Panc1 (cell line): ENCODE measurements at regions not wholly inside any gene's neighbourhood (a gene's known extent, or its start where the extent isn't known, plus 50 kb on each side); places are given as distances from the start of the nearest gene placed in this dataset.

Experiments used
- ATAC-seq: fragments of 200-7000 bp; cut with Tn5 transposase; 2 replicates; pipeline ENCODE4 v1.9.1; 2020; ENCODE audit warnings: mild to moderate bottlenecking, moderate library complexity
- BruUV-seq: library from RNA; stranded (reverse); fragments of 400-500 nt; replicated peaks from 2 replicates; lab custom pipeline; 2021; lab: Mats Ljungman, UMichigan
- CTCF ChIA-PET: fragments of 300-600 bp; sonication (Branson Sonifier 250); formaldehyde crosslinking; loops from one replicate; lab custom pipeline; 2022; ENCODE audit warnings: antibody characterized with exemption; lab: Charles Lee
- POLR2A ChIA-PET: fragments of 300-600 bp; sonication (Branson Sonifier 250); formaldehyde crosslinking; loops from one replicate; lab custom pipeline; 2022; ENCODE audit warnings: antibody characterized with exemption; lab: Charles Lee
- DNase-seq: peaks from one replicate; pipeline ENCODE4 v3.0.0-alpha.2; 2010; ENCODE audit warnings: low read depth, low spot score
- H3K27ac ChIP-seq: 2 replicates; pipeline ENCODE4 v1.5.1; 2011; ENCODE audit warnings: mild to moderate bottlenecking, low read length, inconsistent platforms
- H3K27me3 ChIP-seq: fragments of 200-500 bp; sonication (Bioruptor generic); 2 replicates; pipeline ENCODE4 v1.6.0; 2014; ENCODE audit warnings: low read length, inconsistent platforms; ENCODE audit not compliant: control insufficient read depth, insufficient read depth
- H3K36me3 ChIP-seq: fragments of 200-500 bp; sonication (Bioruptor generic); 2 replicates; pipeline ENCODE4 v1.5.1; 2014; ENCODE audit warnings: inconsistent platforms, mild to moderate bottlenecking, low read length, moderate library complexity; ENCODE audit not compliant: control insufficient read depth, insufficient read depth
- H3K4me1 ChIP-seq: 2 replicates; pipeline ENCODE4 v1.5.1; 2011; ENCODE audit warnings: inconsistent platforms, mild to moderate bottlenecking, low read length, moderate library complexity; ENCODE audit not compliant: control insufficient read depth, insufficient read depth
- H3K4me3 ChIP-seq, 2 experiments: 2 replicates each; pipeline ENCODE4 v1.5.1; 2011 to 2012; ENCODE audit warnings: low read depth in 2 of 2, low read length in 2 of 2, mild to moderate bottlenecking in 2 of 2, inconsistent platforms in 1 of 2, moderate library complexity in 1 of 2
- H3K9me3 ChIP-seq: fragments of 200-500 bp; sonication (Bioruptor generic); 2 replicates; pipeline ENCODE4 v1.5.1; 2014; ENCODE audit warnings: low read depth, mild to moderate bottlenecking, inconsistent platforms, low read length, moderate library complexity; ENCODE audit not compliant: control insufficient read depth, insufficient read depth
- POLR2AphosphoS5 ChIP-seq: IDR thresholded peaks from 2 replicates; pipeline ENCODE4 v1.6.1; 2012; ENCODE audit warnings: mild to moderate bottlenecking, low read depth, low read length, moderate library complexity
- SIN3A ChIP-seq: IDR thresholded peaks from 2 replicates; pipeline ENCODE4 v1.6.1; 2012; ENCODE audit warnings: low read depth, mild to moderate bottlenecking, low read length, moderate library complexity, borderline replicate concordance; ENCODE audit not compliant: insufficient read depth
- TCF7L2 ChIP-seq: IDR thresholded peaks from 2 replicates; pipeline ENCODE4 v1.6.1; 2011; ENCODE audit warnings: mild to moderate bottlenecking, low read depth, low read length, inconsistent platforms
- in situ Hi-C: cut with HindIII; loops from 2 replicates; pipeline ENCODE4 v1.10.0; 2016; ENCODE audit warnings: low sequenced_read_pairs, low pct_unique_long_range_greater_than_20kb
- intact Hi-C: fragments of 100-400 bp; cut with micrococcal nuclease; formaldehyde crosslinking; loops from one replicate; pipeline ENCODE4 v1.10.0; 2022; ENCODE audit not compliant: unreplicated experiment
- TF ChIP-seq, protein P1 (sequence below): fragments of 450-650 bp; IDR thresholded peaks from 2 replicates; pipeline ENCODE4 v1.5.1; 2017; ENCODE audit warnings: mild to moderate bottlenecking
- TF ChIP-seq, protein P2 (sequence below), 2 experiments: IDR thresholded peaks; 2 replicates each; pipeline ENCODE4 v1.6.1; 2011 to 2012; ENCODE audit warnings: low read depth in 2 of 2, control low read depth in 1 of 2, low read length in 1 of 2, mild to moderate bottlenecking in 1 of 2, moderate library complexity in 1 of 2; ENCODE audit not compliant: insufficient read depth in 1 of 2

DNA sequence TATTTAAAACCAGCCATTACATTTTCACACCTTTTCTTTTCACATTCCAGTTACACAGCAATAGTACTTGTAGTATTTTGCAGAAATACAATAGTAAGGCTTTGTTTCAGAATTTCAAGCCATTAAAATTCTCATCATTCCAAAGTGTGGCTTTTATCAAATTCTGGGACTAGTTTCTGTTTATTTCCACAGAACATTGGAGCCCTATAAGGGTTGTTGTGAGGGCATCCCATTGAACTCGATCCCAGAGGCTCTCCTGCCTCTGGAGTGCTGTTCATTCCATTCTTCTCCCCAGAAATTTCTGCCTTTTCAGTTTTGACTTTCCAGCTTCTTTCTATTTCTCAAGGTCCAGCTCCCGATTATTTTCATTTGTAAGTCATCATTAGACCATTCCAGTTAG lies 645.5 kb downstream of the ADGRL2 start:
- TF ChIP-seq, protein P1, sequence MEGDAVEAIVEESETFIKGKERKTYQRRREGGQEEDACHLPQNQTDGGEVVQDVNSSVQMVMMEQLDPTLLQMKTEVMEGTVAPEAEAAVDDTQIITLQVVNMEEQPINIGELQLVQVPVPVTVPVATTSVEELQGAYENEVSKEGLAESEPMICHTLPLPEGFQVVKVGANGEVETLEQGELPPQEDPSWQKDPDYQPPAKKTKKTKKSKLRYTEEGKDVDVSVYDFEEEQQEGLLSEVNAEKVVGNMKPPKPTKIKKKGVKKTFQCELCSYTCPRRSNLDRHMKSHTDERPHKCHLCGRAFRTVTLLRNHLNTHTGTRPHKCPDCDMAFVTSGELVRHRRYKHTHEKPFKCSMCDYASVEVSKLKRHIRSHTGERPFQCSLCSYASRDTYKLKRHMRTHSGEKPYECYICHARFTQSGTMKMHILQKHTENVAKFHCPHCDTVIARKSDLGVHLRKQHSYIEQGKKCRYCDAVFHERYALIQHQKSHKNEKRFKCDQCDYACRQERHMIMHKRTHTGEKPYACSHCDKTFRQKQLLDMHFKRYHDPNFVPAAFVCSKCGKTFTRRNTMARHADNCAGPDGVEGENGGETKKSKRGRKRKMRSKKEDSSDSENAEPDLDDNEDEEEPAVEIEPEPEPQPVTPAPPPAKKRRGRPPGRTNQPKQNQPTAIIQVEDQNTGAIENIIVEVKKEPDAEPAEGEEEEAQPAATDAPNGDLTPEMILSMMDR, result no peak
- no peak for TF ChIP-seq TCF7L2
- TF ChIP-seq, protein P2, sequence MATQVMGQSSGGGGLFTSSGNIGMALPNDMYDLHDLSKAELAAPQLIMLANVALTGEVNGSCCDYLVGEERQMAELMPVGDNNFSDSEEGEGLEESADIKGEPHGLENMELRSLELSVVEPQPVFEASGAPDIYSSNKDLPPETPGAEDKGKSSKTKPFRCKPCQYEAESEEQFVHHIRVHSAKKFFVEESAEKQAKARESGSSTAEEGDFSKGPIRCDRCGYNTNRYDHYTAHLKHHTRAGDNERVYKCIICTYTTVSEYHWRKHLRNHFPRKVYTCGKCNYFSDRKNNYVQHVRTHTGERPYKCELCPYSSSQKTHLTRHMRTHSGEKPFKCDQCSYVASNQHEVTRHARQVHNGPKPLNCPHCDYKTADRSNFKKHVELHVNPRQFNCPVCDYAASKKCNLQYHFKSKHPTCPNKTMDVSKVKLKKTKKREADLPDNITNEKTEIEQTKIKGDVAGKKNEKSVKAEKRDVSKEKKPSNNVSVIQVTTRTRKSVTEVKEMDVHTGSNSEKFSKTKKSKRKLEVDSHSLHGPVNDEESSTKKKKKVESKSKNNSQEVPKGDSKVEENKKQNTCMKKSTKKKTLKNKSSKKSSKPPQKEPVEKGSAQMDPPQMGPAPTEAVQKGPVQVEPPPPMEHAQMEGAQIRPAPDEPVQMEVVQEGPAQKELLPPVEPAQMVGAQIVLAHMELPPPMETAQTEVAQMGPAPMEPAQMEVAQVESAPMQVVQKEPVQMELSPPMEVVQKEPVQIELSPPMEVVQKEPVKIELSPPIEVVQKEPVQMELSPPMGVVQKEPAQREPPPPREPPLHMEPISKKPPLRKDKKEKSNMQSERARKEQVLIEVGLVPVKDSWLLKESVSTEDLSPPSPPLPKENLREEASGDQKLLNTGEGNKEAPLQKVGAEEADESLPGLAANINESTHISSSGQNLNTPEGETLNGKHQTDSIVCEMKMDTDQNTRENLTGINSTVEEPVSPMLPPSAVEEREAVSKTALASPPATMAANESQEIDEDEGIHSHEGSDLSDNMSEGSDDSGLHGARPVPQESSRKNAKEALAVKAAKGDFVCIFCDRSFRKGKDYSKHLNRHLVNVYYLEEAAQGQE (IDR thresholded peaks at IDR 0.05; ENCODE audit: insufficient read depth in 1 of 2, low read depth in 2 of 2, low read length in 1 of 2), result no peak
- no peak for TF ChIP-seq POLR2AphosphoS5
- TF ChIP-seq SIN3A, result no peak
- Histone ChIP-seq H3K4me3 (no peak overlapping the region), H3K27me3 (no peaks in the 10 kb centered on the region), H3K4me1 (no peaks in the 10 kb centered on the region), H3K36me3 (no peaks in the 10 kb centered on the region), H3K27ac (no peak overlapping the region), H3K9me3 (0 out of 2 replicates have a peak, but pooled peaks cover 6% of the 10 kb centered on the region)
- in situ Hi-C loops (no loop called here), intact Hi-C loops (no loop called here)
- POLR2A ChIA-PET, result no interaction called here
- CTCF ChIA-PET, result interaction anchor here (0.6 kb wide), 1 partner anchor 1411 kb away, joined by 3 read pairs; no protein-coding TSS in a partner anchor
- DNase-seq (no peak), ATAC-seq (no peak)
- no TSS peak for BruUV-seq

DNA sequence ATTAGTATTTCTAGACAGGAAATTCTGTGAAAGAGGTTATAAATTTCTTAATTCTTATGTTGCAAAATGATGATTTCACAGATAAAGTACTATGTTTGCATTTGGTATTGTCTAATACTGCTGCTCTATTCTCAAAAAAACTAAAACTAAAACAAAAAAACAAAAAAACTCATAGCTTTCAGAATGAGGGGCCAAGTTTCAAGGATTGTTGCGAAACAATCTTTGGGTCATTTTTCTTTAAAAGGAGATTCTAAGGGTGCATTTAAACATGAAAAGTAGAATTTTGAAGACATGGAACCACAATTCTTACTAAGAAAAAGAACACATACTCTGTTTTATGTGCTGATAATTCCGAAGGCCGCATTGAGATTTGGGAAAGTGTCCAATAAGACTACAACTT lies 645.1 kb downstream of the ADGRL2 start:
- ChIA-PET CTCF (interaction anchor here (0.6 kb wide), 1 partner anchor 1411 kb away, joined by 3 read pairs; no protein-coding TSS in a partner anchor), POLR2A (no interaction called here)
- 0 out of 2 replicates have a peak, but pooled peaks cover 6% of the 10 kb centered on the region for H3K9me3 ChIP-seq
- intact Hi-C loops (no loop called here), in situ Hi-C loops (no loop called here)
- H3K36me3 ChIP-seq, result no peaks in the 10 kb centered on the region
- ATAC-seq (no peak), DNase-seq (no peak)
- TF ChIP-seq POLR2AphosphoS5 (no peak), SIN3A (no peak), TCF7L2 (no peak)
- TF ChIP-seq, protein P1, result no peak
- TF ChIP-seq, protein P2 (IDR thresholded peaks at IDR 0.05; ENCODE audit: insufficient read depth in 1 of 2, low read depth in 2 of 2, low read length in 1 of 2), result no peak
- H3K4me3 ChIP-seq, result no peak overlapping the region
- no peaks in the 10 kb centered on the region for H3K27me3 ChIP-seq
- no TSS peak for BruUV-seq
- no peak overlapping the region for H3K27ac ChIP-seq
- no peaks in the 10 kb centered on the region for H3K4me1 ChIP-seq
